SK-N-SH (cell line): ENCODE measurements at regions not wholly inside any gene's neighbourhood (a gene's known extent, or its start where the extent isn't known, plus 50 kb on each side); places are given as distances from the start of the nearest gene placed in this dataset.

ENCODE experiments used
- CTCF ChIA-PET: fragments of 300-600, 350-600 bp; formaldehyde crosslinking; extraction: SDS; loops from one replicate; lab custom pipeline; 2021; lab: Yijun Ruan, JAX
- POLR2A ChIA-PET: fragments of 350-600 bp; sonication (Branson Sonifier 250); formaldehyde crosslinking; extraction: SDS; loops from one replicate; lab custom pipeline; 2020; ENCODE audit warnings: antibody characterized with exemption, inconsistent platforms; lab: Yijun Ruan, JAX
- DNase-seq: peaks from one replicate; pipeline ENCODE4 v3.0.0; 2012
- H2AFZ ChIP-seq: fragments of 200-600 bp; sonication (generic); 2 replicates; pipeline ENCODE4 v1.8.1; 2016; ENCODE audit warnings: antibody characterized with exemption, mild to moderate bottlenecking, low read depth
- H3F3A ChIP-seq: fragments of 200-600 bp; sonication (generic); replicated peaks from 2 replicates; pipeline ENCODE3; 2016; ENCODE audit warnings: antibody characterized with exemption, mild to moderate bottlenecking; ENCODE audit not compliant: insufficient read depth
- H3K27ac ChIP-seq, 2 experiments: fragments of 200-500 bp in 1 of 2; fragments of 200-600 bp in 1 of 2; sonication (Bioruptor generic) in 1 of 2; sonication (generic), shearing (Covaris generic) in 1 of 2; 2 replicates each; pipeline versions ENCODE4 v1.5.1 to v1.6.1; 2014 to 2016; ENCODE audit warnings: low read depth in 2 of 2, inconsistent platforms in 1 of 2, low read length in 1 of 2, mild to moderate bottlenecking in 1 of 2, mixed read lengths in 1 of 2
- H3K27me3 ChIP-seq: fragments of 200-600 bp; sonication (generic), shearing (Covaris generic); 2 replicates; pipeline ENCODE4 v1.6.1; 2016; ENCODE audit warnings: mixed run types; ENCODE audit not compliant: insufficient read depth
- H3K36me3 ChIP-seq, 2 experiments: fragments of 200-500 bp in 1 of 2; fragments of 200-600 bp in 1 of 2; sonication (Bioruptor generic) in 1 of 2; sonication (generic) in 1 of 2; replicated peaks in 1 of 2; 2 replicates each; pipeline versions ENCODE3 to v1.5.1; 2014 to 2016; ENCODE audit warnings: low read length in 1 of 2, mild to moderate bottlenecking in 1 of 2; ENCODE audit not compliant: insufficient read depth in 2 of 2, control insufficient read depth in 1 of 2
- H3K4me1 ChIP-seq, 2 experiments: fragments of 200-500 bp in 1 of 2; fragments of 200-600 bp in 1 of 2; sonication (Bioruptor generic) in 1 of 2; sonication (generic), shearing (Covaris generic) in 1 of 2; 2 replicates each; pipeline versions ENCODE4 v1.5.1 to v1.6.1; 2014 to 2016; ENCODE audit warnings: low read depth in 1 of 2, low read length in 1 of 2, mixed run types in 1 of 2; ENCODE audit not compliant: insufficient read depth in 2 of 2, control insufficient read depth in 1 of 2
- H3K4me2 ChIP-seq: fragments of 200-600 bp; sonication (generic), shearing (Covaris generic); 2 replicates; pipeline ENCODE4 v1.6.1; 2017; ENCODE audit warnings: mixed run types
- H3K4me3 ChIP-seq, 2 experiments: fragments of 200-500 bp in 1 of 2; fragments of 200-600 bp in 1 of 2; sonication (Bioruptor generic) in 1 of 2; sonication (generic), shearing (Covaris generic) in 1 of 2; 2 replicates each; pipeline versions ENCODE4 v1.5.1 to v1.8.1; 2014 to 2016; ENCODE audit warnings: low read depth in 2 of 2, inconsistent platforms in 1 of 2, low read length in 1 of 2, mild to moderate bottlenecking in 1 of 2, mixed read lengths in 1 of 2, moderate library complexity in 1 of 2
- H3K79me2 ChIP-seq: fragments of 200-600 bp; sonication (generic); 2 replicates; pipeline ENCODE4 v1.8.1; 2017; ENCODE audit warnings: mild to moderate bottlenecking; ENCODE audit not compliant: insufficient read depth
- H3K9ac ChIP-seq: fragments of 200-600 bp; sonication (generic); 2 replicates; pipeline ENCODE4 v1.6.1; 2017; ENCODE audit warnings: mixed run types
- H3K9me2 ChIP-seq: fragments of 200-600 bp; sonication (generic); 2 replicates; pipeline ENCODE4 v1.6.1; 2017; ENCODE audit warnings: mixed run types
- H3K9me3 ChIP-seq: fragments of 200-600 bp; sonication (generic); 2 replicates; pipeline ENCODE4 v1.6.1; 2017; ENCODE audit warnings: mixed run types, mild to moderate bottlenecking, moderate library complexity
- H4K20me1 ChIP-seq: fragments of 200-600 bp; sonication (generic); 2 replicates; pipeline ENCODE4 v1.6.1; 2017; ENCODE audit warnings: mild to moderate bottlenecking, mixed run types; ENCODE audit not compliant: insufficient read depth
- CHD2 ChIP-seq: fragments of 150-350 bp; IDR thresholded peaks from 2 replicates; pipeline ENCODE4 v1.6.1; 2018; ENCODE audit warnings: low read length; ENCODE audit not compliant: partially characterized antibody
- EZH2phosphoT487 ChIP-seq: fragments of 200-600 bp; sonication (generic); IDR thresholded peaks from 2 replicates; pipeline ENCODE4 v1.6.1; 2017; ENCODE audit warnings: low read depth, mixed run types, mild to moderate bottlenecking, antibody characterized with exemption, moderate library complexity, borderline replicate concordance
- FOSL2 ChIP-seq: IDR thresholded peaks from 2 replicates; pipeline ENCODE4 v1.4.0; 2012; ENCODE audit warnings: low read depth, mild to moderate bottlenecking, moderate library complexity, borderline replicate concordance
- IRF3 ChIP-seq: fragments of 150-350 bp; IDR thresholded peaks from 2 replicates; pipeline ENCODE4 v1.6.1; 2016; ENCODE audit warnings: mild to moderate bottlenecking, low read depth, low read length
- MXI1 ChIP-seq: IDR thresholded peaks from 2 replicates; pipeline ENCODE4 v1.6.1; 2012; ENCODE audit warnings: mild to moderate bottlenecking, low read depth, low read length, improper control_type of control experiment
- NRF1 ChIP-seq: IDR thresholded peaks from 2 replicates; pipeline ENCODE4 v1.6.1; 2012; ENCODE audit warnings: low read depth, mild to moderate bottlenecking, low read length
- PBX3 ChIP-seq: IDR thresholded peaks from 2 replicates; pipeline ENCODE4; 2012
- RAD21 ChIP-seq: IDR thresholded peaks from 2 replicates; pipeline ENCODE4 v1.6.1; 2012; ENCODE audit warnings: mild to moderate bottlenecking, low read length
- RCOR1 ChIP-seq: fragments of 150-350 bp; IDR thresholded peaks from 2 replicates; pipeline ENCODE4 v1.6.1; 2017; ENCODE audit warnings: antibody characterized with exemption, low read length
- RXRA ChIP-seq: IDR thresholded peaks from 2 replicates; pipeline ENCODE4 v1.4.0; 2012; ENCODE audit warnings: low read depth, mild to moderate bottlenecking, borderline replicate concordance
- SMC3 ChIP-seq: IDR thresholded peaks from 2 replicates; pipeline ENCODE4 v1.6.1; 2012; ENCODE audit warnings: low read depth, low read length, improper control_type of control experiment
- TCF12 ChIP-seq: IDR thresholded peaks from 2 replicates; pipeline ENCODE4 v1.4.0; 2012
- TEAD4 ChIP-seq: IDR thresholded peaks from 2 replicates; pipeline ENCODE4 v1.4.0; 2012; ENCODE audit warnings: mild to moderate bottlenecking, borderline replicate concordance; ENCODE audit not compliant: insufficient read depth
- USF1 ChIP-seq: IDR thresholded peaks from 2 replicates; pipeline ENCODE4 v1.4.0; 2012; ENCODE audit warnings: low read depth, borderline replicate concordance
- YY1 ChIP-seq: IDR thresholded peaks from 2 replicates; pipeline ENCODE4 v1.4.0; 2012; ENCODE audit warnings: low read depth, mild to moderate bottlenecking
- ZBTB33 ChIP-seq: IDR thresholded peaks from 2 replicates; pipeline ENCODE4 v1.4.0; 2012; ENCODE audit warnings: low read depth, borderline replicate concordance
- WGBS: methylation state at CpG from one replicate; pipeline ENCODE4 v1.1.6; 2017; ENCODE audit warnings: low lambda C conversion rate; 5-methylcytosine and 5-hydroxymethylcytosine counted together

- ChIA-PET CTCF (interaction anchor here (0.9 to 13.9 kb wide), 14 partner anchors 8 to 264 kb away, joined by 3 to 754 read pairs (median 8); partner anchors contain the start of genes LRIG2 and PPM1J), POLR2A (no interaction called here)
- Histone ChIP-seq H3K36me3 (no peaks in the 10 kb centered on the region), H3F3A (no peaks in the 10 kb centered on the region), H3K9me3 (no peaks in the 10 kb centered on the region), H3K79me2 (no peaks in the 10 kb centered on the region), H3K27ac (no peak overlapping the region), H3K27me3 (no peaks in the 10 kb centered on the region), H2AFZ (no peak overlapping the region), H3K9ac (no peak overlapping the region), H3K4me2 (no peak overlapping the region), H4K20me1 (no peaks in the 10 kb centered on the region), H3K9me2 (no peaks in the 10 kb centered on the region), H3K4me1 (no peaks in the 10 kb centered on the region), H3K4me3 (no peak overlapping the region)
- TF ChIP-seq ZBTB33, result no peak
- TF ChIP-seq USF1, result no peak
- no peak for TF ChIP-seq RXRA
- no peak for TF ChIP-seq NRF1
- TF ChIP-seq MXI1, result no peak
- TF ChIP-seq CHD2, result no peak
- no peak for TF ChIP-seq PBX3
- no peak for TF ChIP-seq RCOR1
- TF ChIP-seq IRF3, result no peak
- 81% methylated on average over 3 of the region's 3 CpGs for WGBS
- DNase-seq, result no peak
These were observed 92.9 kb upstream of the PPM1J start for GRCh38 chr1:112807999-112808398.

GRCh38 chr1:112807117-112807516 lies 92.0 kb upstream of the PPM1J start:
- ChIA-PET POLR2A (no interaction called here), CTCF (interaction anchor here (2.9 to 13.9 kb wide), 4 partner anchors 7 to 234 kb away, joined by 13 to 754 read pairs (median 92); partner anchors contain the start of gene PPM1J)
- no peak for DNase-seq
- H3K27ac ChIP-seq, result no peak overlapping the region
- H3K4me3 ChIP-seq, result no peak overlapping the region
- H2AFZ ChIP-seq, result no peak overlapping the region
- H3K27me3 ChIP-seq, result no peaks in the 10 kb centered on the region
- H4K20me1 ChIP-seq, result no peaks in the 10 kb centered on the region
- no peaks in the 10 kb centered on the region for H3K79me2 ChIP-seq
- H3K9me2 ChIP-seq, result no peaks in the 10 kb centered on the region
- no peak overlapping the region for H3K9ac ChIP-seq
- H3K4me2 ChIP-seq, result no peak overlapping the region
- WGBS, result 80% methylated on average over 6 of the region's 6 CpGs
- H3K36me3 ChIP-seq, result no peaks in the 10 kb centered on the region
- no peaks in the 10 kb centered on the region for H3K9me3 ChIP-seq
- H3K4me1 ChIP-seq, result no peaks in the 10 kb centered on the region
- H3F3A ChIP-seq, result no peaks in the 10 kb centered on the region
- TF ChIP-seq YY1 (no peak), ZBTB33 (no peak), RXRA (no peak), RCOR1 (no peak), CHD2 (no peak), RAD21 (no peak), TEAD4 (no peak), EZH2phosphoT487 (no peak), TCF12 (no peak), SMC3 (no peak), FOSL2 (no peak), NRF1 (no peak), USF1 (no peak)
